ENCODE measurements at regions not wholly inside any gene's neighbourhood (a gene's known extent, or its start where the extent isn't known, plus 50 kb on each side); places are given as distances from the start of the nearest gene placed in this dataset.
"Not testable (repeated sequence)": the region's sequence is repeated elsewhere in the genome, so short reads cannot be mapped to it uniquely, and the experiment has no call there.

DNA sequence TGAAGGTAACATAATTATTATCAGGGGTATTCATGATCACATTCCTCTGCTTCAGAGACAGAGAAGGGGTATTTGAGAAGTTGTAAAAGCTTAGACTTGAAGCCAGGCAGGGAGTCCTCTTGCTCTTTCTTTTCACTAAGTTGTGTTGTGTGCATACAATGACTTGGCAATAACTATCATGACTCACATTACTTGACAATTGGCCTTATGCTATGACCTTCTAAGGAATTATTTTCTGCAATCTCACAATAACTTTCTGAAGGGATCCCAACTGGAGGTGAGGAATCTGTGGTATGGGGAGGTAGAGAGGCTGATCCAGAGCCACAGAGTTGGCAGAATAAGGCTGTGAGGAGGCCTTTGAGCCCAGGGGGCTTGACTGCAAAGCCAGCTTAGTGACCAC, 622.3 kb downstream of the MTRR start:
- no peak for DNase-seq

DNA sequence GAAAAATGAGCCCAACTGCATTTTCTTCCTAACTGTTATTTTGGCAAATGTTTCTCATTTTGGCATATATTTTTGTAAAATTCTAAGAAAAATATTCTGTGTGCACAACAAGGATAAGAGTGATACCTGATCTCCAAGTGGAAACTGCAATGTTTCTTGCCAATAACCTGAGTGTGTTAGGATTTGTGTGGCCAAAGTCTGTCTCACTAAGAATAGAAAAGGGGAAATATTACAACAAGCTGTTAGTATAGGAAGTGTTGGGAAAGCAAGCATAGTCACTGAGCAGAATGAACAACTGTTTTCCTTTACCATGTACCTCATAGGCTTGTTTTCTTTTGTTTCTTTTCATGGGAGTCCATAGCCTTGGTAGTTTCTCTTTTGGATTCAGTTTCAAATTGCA, 624.2 kb downstream of the MTRR start:
- DNase-seq: no peak

DNA sequence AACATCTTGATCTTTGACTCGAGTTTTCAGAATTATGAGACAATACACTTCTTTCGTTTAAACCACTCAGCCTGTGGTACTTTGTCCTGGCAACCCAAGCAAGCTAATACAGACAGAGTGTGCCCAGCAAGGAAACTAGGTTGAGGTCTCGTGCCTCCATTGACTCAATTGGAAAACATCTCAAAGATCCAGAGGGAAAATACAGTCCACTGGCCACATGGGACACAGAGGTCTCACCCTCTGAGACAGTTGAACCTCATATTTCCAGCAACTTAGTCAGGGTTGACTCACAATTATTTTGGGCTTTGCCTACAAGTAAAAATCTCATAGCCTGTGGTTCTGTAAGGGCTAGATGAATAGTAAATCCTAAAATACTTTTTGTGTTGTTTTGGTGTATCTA, 631.5 kb downstream of the MTRR start:
- no peak for DNase-seq

DNA sequence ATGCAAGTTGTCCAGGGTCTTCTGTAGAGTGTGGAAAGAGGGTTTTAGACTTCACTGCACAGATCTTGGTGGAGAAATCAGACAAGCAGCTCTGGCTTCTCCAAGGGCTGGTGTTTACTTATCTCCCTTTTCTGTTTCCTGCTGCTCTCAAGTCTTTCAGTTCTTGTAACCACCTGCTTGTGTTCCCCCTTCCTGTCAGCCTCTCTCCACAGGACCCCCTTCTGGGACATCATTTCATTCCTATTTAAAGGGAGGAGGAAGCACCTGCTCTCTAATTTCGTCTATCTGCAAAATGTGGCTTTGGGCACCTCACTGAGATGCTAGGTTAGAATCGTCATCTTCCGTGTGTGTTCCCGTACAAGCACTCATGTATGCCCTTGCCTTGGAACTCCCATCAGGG, 636.2 kb downstream of the MTRR start:
- DNase-seq: no peak

DNA sequence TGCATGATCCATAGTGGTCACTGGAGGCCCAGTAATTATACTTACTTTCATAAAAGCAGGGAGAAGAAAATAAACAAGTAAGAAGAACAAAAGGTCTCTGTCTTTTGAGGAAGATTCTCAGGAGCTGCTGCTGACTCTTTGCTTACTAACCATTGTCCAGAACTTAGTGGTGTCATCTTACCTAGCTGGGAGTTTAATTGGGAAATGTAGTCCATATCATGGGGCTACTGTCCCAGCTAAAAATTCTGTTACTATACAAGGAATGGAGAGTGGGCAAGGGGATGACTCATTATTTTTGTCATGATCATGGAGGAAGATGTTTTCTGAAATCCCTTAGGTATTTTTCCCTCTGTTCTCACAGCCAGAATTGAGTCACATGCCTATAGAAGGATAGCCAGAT, 639.3 kb downstream of the MTRR start:
- DNase-seq: no peak

DNA sequence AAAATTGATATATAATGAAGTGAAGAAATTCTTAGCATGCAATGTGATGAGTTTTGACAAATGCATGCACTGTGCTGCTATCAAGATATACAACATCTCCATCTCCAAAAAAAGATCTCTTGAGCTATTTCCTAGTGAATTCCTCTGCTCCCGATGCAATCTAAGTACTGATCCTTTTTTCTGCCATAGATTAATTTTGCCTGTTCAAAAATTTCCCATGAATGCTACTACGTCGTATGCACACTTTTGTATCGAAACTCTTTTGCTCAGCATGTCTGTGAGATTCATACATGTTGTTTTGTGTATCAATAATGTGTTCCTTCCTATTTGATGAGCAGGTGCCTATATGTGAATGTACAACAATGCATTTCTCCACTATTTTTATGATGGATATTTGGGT, 647.4 kb downstream of the MTRR start:
- DNase-seq: no peak

DNA sequence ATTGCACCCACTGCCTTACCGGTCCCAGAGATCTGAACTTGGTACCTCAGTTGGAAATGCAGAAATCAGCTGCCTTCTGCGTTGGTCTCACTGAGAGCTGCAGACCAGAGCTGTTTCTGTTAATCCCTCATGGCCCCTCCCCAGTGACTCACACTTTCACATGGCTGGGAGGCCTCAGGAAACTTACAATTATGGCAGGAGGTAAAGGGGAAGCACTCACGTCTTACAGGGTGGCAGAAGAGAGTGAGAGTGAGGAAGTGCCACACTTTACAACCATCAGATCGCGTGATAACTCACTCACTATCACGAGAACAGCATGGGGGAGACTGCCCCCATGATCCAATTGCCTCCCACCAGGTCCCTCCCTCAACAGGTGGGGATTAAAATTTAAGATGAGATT, 648.5 kb downstream of the MTRR start:
- DNase-seq: no peak

DNA sequence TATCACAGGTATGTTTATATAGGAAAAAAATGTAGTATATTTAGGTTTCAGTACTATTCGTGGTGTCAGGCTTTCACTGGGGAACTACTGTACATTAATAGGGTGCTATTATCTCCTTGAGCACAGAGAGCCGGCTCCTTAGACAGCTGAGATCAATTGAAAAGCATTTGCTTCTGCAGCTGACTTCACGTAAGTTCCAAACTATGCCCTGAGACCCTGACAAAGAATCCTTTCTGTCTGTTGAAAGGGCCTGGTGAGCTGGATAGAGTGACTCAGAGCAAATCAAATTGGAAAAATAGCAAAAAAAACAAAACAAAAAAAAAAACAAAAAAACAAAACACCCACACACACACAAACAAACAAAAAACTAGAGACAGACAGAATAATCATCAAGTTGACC, 652.0 kb downstream of the MTRR start:
- DNase-seq: no peak

DNA sequence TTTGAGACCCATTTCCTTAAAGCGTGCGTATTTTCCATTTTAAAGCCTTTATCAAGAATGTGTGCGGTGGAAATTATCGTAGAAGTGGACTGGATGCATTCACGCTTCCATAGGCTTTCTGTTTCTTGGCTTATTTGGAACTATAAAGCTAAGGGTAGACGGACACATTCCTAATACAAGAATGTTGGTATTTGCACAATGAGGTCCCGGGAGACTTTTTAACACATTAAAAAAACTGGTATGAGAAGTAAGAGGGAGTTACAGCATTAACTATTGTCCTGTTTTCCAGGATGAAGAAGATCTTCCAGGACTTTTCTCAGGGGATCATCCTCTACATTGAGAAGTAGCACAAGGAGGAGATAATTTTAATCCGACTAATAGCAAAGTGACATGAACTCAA, 653.0 kb downstream of the MTRR start:
- DNase-seq: no peak

DNA sequence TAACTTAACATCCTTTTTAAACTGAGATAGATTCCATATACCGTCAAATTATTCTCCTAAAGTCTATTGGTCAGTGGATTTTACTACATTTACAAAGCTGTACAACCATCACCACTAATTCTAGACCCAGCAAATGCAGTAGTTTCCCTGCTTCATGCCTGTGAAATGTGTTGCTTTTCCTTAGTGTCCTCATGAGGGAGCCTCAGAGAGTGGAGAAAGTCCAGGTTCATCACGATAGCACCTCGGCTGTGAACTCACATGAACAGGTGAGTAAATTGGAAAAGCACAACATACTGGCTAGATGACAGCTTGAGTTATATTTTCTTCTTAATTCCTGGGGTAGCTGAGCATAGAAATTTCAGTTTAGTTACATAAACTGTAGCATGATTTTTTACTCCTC, 653.7 kb downstream of the MTRR start:
- no peak for DNase-seq

DNA sequence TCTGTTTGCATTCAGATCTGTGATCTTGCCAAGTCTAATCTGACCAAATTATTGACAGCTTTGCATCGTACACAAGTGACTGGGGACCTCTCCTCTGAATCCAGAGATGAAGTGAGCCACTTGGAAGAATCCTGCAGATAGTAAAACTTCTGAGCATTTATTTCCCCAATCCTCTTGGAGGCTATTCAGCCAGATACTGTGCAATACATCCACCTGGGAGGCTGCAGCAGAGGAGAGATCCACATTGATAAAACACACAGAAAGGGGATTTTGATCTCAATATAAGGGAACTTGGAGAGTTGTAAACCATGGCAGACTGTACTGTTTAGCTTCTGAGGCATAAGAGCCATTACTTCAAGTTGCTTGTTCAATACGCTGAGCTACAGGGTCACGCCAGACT, 654.6 kb downstream of the MTRR start:
- no peak for DNase-seq

DNA sequence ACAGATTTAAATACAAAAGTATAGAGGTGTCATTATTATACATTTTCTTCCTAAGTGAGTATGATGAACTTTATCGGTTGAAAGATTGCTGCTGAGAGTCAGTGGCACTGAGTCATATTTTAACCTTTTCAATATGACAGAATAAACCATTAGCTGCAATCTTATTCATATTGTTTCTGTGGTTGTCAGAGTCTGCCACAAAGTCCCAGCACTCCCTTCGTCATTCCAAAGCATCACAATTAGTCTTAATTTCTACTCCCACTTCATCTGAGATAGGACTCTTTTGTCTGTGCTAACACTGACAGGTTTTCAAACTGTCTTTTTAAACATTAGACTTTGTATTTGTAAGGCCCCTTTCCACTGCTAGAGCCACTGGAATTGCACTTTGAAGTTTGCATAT, 656.9 kb downstream of the MTRR start:
- DNase-seq: no peak

DNA sequence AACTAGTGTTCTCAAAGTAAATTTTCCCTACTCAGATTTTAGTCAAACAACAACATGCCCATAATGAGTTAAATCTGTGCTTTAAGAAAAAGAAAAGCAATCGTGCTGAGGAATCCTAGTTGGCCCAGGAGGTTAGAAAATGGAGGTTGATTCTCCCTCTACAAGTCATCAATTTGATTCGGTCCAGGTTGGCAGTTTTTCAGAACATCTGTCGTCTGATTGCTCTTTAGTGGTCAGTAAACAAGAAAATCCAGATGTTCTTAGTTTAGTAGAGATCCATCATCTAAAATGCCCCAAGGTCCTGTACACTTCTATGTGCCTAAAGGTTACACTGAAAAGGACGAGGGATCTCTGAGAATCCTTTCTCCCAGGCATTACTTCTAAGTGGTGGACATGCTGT, 659.2 kb downstream of the MTRR start:
- no peak for DNase-seq

DNA sequence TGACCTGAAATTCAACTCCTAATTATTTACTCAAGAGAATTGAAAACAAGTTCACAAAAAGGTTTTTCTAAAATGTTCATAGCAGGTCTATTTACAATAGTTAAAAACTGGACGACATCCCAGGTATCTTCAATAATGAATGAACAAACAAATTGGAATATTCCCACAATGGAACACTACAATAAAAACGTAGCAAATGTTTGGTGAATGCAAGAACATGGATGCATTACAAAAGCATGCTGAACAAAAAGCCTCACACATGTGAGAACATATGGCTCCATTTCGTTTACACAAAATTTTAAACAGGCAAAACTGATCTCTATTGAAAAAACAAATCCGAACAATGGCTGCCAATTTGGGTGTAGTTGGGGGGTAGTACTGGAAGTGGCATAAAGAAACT, 669.9 kb downstream of the MTRR start:
- peak; percentile 80 for DNase-seq

DNA sequence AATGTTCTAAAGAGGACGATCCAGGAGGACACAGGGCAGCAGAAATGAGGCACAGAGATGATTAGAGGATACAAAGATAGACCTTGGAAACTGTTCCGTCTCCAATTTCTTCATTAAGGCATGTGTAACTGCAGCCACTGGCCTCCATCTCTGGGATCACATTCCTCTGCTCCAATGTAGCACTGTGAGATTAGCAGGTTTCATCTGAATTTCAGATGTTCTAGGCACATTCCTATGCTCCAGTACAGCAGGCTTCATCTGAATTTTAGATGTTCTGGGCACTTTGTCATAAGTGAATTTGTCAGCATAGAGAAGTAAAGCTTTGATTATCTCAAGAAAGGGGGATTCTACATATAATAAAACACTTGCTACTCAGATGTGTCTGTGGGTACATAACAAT, 671.4 kb downstream of the MTRR start:
- no peak for DNase-seq

DNA sequence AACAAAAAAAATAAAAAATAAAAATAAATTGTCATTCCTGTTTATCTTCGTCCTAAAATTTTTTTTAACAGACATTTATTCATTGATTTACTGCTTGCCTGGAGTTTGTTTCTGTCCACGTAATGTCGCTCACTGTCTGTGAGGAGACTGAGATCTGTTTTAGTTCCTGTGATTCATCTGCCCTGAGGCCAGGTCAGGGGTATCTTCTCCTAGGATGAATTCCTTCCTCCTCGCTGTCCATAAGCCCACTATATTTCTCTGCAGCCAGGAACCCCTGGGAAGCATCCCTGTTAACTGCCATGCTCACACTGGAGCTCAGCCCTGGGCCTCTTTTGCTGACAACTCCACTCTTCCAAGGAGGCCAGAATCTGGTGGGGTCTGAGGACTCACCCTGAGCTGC, 682.0 kb downstream of the MTRR start:
- no peak for DNase-seq

DNA sequence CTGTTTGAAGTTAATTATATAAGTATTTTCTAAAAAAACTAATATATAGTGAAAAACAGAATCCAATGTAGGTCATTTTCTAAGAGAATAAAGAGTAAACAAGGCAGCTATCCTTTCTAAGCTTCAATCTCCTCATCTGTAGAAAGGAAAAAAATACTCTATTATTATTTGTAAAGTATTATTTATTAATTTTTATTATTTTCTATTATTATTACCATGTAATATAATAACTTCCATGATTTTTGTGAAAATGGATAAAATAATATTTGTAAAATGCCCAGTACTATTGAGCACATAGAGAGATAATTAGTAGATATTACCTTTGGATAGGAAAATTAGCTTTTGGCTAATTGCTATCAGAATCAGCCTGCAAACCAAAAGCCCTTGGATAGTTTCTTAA, 684.4 kb downstream of the MTRR start:
- DNase-seq: no peak

DNA sequence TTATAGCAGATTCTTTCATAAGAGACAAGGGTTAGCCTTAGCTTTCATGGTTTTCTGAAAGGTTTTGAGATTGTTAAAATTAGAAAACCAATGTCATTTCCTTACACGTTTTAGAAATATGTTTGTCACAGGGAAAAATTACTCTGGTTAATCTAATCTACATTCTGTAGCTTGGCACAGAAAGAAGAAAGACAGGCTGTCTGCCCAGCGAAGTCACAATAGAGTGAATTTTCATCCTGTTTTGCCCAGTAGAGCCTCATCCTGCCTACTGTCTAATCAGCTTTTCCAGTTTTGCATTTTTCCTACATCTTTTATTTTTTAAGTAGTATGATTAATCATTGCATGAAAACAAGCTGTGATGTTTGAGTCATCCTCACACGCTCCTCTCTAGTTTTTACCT, 688.8 kb downstream of the MTRR start:
- DNase-seq: no peak

DNA sequence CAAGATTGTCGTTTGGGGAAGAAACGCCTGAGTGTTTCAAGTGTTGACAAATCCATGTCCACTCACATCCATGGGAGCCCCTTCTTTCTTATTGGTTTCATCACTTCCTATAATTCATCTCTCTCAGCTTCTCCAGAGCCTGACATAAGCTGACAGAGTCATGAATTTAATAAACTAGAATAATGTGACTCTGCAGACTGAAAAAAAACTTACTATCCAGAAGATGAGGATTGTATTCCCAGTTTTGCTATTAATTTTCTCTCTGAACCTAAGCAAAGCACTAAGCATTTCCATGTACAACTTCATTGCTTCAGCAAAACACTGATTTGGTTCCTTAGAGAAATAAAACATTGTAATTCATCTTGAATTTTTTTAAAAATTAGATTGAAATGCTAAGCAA, 691.8 kb downstream of the MTRR start:
- DNase-seq: no peak

DNA sequence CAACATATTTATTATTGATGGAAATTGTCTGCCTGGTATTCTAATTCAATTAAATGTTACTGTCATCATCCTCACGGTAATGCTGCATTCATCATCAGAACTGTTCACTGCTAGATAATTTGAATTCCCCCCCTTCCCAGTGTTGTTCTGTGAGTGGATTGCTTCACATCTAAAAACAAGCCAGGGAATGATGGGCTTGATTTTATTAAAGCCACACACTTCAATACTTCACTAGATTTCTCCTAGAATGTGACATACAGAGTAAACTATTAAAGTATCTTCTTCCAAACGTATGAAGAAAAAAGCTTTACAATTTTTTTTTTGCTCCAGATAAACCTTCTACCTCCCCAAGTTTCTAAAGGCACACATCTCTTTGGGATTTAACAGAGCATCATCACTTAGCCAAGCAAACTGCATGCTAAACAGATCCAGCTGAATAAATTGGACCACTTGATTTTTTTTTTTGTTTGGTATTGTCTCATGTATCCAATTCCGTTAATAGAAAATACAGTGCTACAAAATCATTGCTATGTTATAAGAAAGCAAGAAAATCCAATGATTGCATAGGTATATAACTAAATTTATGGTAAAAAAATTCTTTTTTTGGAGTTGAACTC, 692.4 kb downstream of the MTRR start:
- no peak for DNase-seq

DNA sequence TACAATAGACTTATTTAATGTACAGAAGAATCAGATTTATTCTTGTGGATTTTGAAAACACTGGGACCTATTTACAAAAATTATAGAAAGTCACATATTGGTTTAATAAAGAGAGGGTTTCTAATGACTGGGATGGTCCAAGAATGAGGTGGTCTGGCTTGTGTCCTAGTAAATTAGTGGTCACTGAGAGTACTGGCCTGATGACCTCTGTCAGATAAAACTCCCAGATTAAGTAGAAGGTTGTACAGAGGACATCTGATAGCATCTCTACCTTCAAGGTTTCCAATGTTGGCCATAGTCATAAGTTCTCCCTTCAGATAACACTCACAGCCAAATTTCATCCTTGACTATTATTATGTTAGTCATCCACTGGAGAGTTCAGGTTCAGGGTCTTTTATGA, 692.9 kb downstream of the MTRR start:
- DNase-seq: no peak

DNA sequence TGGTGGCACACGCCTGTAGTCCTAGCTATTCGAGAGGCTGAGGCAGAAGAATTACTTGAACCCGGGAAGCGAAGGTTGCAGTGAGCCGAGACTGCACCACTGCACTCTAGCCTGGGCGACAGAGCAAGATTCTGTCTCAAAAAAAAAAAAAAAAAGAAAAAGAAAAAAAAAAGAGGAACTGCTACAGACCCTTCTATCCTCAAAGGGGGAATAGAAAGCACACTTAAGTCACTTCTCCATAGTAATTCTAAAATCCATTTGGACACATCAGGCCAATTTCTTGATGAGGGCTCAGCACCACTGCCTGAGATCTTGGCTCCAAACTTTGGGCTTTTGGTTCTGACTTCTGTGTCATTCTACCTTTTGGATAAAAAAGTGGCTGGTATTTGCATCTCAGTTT, 694.6 kb downstream of the MTRR start:
- not testable (repeated sequence) for DNase-seq

DNA sequence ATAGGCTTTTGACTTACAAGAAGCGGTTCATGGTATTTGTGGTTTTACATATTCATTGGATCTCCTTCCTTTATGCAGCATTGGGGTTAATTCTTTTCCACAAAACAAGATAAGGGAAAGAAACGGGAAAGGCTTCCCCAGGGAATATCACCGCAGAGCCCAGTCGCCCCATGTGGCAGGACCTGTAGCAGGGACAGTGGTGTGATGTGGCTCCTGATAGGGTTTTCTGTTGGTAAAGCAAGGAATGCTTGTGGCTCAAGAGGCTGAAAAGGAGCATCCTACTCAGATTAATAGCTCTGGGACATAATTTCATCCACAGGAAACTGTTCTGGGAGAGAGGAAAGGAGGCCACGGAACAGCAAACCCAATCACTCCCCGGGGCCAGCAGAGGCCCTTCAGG, 699.9 kb downstream of the MTRR start:
- no peak for DNase-seq

DNA sequence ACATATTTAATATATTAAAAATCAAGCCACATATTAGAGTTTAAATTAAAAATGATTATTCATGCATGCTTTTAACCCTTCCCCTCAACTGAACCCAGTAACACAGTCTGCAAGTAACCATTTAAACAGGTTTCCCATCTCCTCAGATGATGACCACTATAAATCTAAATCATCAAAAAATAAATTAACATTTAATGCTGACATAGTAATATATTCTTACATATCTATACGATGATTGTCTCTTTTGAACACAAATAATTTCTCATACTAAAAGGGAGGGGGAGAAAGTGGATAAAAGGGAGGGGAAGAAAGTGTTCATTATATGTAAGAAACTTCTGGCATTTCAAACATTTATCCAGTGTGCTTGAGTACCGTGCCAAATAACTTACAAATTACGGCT, 701.6 kb downstream of the MTRR start:
- DNase-seq: no peak

DNA sequence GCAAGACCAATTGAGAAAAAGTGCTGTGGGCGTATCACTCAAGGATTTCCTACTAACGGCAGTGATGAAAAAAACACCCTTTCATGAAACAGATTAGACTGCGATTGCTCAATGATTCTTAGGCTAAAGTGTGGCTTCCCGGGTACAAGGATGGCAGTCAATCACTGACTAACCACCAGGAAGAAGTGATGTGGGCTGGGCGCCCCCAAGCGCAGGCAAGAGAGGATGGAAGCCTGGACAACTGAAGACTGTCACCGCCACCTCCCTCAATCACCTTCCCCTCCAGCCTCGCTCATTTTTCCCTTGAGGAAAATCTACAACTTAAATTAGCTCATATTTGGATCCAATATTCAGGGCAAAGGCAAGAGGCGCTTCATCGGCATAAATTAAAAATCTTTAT, 707.2 kb downstream of the MTRR start:
- no peak for DNase-seq

DNA sequence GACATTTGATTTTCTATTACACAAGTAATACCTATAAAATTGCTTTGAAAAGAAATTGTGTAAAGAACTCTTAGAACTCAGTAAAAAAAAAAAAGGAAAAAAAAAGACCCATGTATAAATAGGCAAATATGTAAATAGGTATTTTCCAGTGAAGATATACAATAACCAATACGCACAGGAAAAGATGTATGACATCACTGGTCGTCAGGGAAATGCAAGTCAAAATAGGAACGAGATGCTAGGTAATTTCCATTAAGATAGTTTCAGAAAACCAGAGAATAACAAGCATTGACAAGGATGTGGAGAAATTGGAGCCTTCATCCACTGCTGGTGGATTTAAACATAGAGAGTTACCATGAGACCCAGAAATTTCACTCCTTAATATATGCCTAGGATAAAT, 708.8 kb downstream of the MTRR start:
- DNase-seq: no peak

All from NCI-H1092 (cell line).